ENCODE measurements at regions not wholly inside any gene's neighbourhood (a gene's known extent, or its start where the extent isn't known, plus 50 kb on each side); places are given as distances from the start of the nearest gene placed in this dataset.

DNA sequence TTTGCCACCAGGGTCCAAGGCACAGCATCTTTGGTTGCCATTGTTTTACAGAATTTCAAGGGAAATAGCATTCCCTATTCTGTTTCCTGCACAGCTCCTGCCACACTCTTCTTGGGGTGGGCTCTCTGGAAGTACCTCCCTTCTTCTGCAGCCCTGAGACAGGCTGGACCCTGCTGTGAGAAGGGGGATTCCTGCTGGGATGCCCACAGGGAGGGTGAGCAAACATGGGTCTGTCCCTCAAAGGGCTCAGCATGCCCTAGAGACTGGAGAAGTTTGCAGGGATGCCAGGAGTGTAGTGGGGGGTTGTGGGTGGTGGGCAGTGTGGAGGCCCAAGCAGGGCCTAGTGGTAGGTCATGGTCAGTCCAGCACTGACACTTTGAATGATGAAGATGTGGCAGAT lies 222.2 kb upstream of the GPR26 start:
- Histone ChIP-seq H3K9me3 (ENCODE audit: insufficient read depth, low read depth, low read length) (no peaks in the 10 kb centered on the region; the same call in 1 of the 2 replicates), H3K36me3 (ENCODE audit: insufficient read depth, low read length) (no peaks in the 10 kb centered on the region), H3K4me1 (ENCODE audit: insufficient read depth, low read length, poor library complexity, severe bottlenecking) (no peaks in the 10 kb centered on the region), H3K4me3 (ENCODE audit: low read length, poor library complexity, severe bottlenecking) (no peak overlapping the region), H3K4me2 (ENCODE audit: low read depth, low read length, poor library complexity, severe bottlenecking) (no peak overlapping the region), H4K20me1 (ENCODE audit: insufficient read depth, low read length, poor library complexity, severe bottlenecking) (no peaks in the 10 kb centered on the region), H2AFZ (ENCODE audit: low read length) (no peak overlapping the region), H3K9me2 (replicated peaks; ENCODE audit: low read depth, low read length) (no peaks in the 10 kb centered on the region), H3K9ac (ENCODE audit: low read depth, low read length, poor library complexity, severe bottlenecking) (no peak overlapping the region), H3K27me3 (ENCODE audit: insufficient read depth, low read length, poor library complexity, severe bottlenecking) (no peaks in the 10 kb centered on the region), H3K79me2 (ENCODE audit: insufficient read depth, low read length) (no peaks in the 10 kb centered on the region), H3F3A (ENCODE audit: low read depth) (no peaks in the 10 kb centered on the region)
- no peak for TF ChIP-seq EZH2phosphoT487 (IDR thresholded peaks at IDR 0.05; ENCODE audit: borderline replicate concordance)
- TF ChIP-seq, protein P1, sequence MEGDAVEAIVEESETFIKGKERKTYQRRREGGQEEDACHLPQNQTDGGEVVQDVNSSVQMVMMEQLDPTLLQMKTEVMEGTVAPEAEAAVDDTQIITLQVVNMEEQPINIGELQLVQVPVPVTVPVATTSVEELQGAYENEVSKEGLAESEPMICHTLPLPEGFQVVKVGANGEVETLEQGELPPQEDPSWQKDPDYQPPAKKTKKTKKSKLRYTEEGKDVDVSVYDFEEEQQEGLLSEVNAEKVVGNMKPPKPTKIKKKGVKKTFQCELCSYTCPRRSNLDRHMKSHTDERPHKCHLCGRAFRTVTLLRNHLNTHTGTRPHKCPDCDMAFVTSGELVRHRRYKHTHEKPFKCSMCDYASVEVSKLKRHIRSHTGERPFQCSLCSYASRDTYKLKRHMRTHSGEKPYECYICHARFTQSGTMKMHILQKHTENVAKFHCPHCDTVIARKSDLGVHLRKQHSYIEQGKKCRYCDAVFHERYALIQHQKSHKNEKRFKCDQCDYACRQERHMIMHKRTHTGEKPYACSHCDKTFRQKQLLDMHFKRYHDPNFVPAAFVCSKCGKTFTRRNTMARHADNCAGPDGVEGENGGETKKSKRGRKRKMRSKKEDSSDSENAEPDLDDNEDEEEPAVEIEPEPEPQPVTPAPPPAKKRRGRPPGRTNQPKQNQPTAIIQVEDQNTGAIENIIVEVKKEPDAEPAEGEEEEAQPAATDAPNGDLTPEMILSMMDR (conservative IDR thresholded peaks at IDR 0.05; ENCODE audit: low read length), result no peak

GRCh38 chr10:123445261-123445775 lies 220.8 kb upstream of the GPR26 start:
- TF ChIP-seq, protein P1 (conservative IDR thresholded peaks at IDR 0.05; ENCODE audit: low read length), result no peak
- no peak for TF ChIP-seq EZH2phosphoT487 (IDR thresholded peaks at IDR 0.05; ENCODE audit: borderline replicate concordance)
- H3K4me2 ChIP-seq (ENCODE audit: low read depth, low read length, poor library complexity, severe bottlenecking), result no peak overlapping the region
- H3F3A ChIP-seq (ENCODE audit: low read depth), result no peaks in the 10 kb centered on the region
- H3K4me1 ChIP-seq (ENCODE audit: insufficient read depth, low read length, poor library complexity, severe bottlenecking), result no peaks in the 10 kb centered on the region
- no peaks in the 10 kb centered on the region for H4K20me1 ChIP-seq (ENCODE audit: insufficient read depth, low read length, poor library complexity, severe bottlenecking)
- no peaks in the 10 kb centered on the region for H3K27me3 ChIP-seq (ENCODE audit: insufficient read depth, low read length, poor library complexity, severe bottlenecking)
- no peak overlapping the region for H3K9ac ChIP-seq (ENCODE audit: low read depth, low read length, poor library complexity, severe bottlenecking)
- no peak overlapping the region for H2AFZ ChIP-seq (ENCODE audit: low read length)
- no peaks in the 10 kb centered on the region for H3K36me3 ChIP-seq (ENCODE audit: insufficient read depth, low read length)
- H3K4me3 ChIP-seq (ENCODE audit: low read length, poor library complexity, severe bottlenecking), result no peak overlapping the region
- H3K9me2 ChIP-seq (replicated peaks; ENCODE audit: low read depth, low read length), result no peaks in the 10 kb centered on the region
- H3K9me3 ChIP-seq (ENCODE audit: insufficient read depth, low read depth, low read length), result no peaks in the 10 kb centered on the region; the same call in 1 of the 2 replicates
- no peaks in the 10 kb centered on the region for H3K79me2 ChIP-seq (ENCODE audit: insufficient read depth, low read length)

DNA sequence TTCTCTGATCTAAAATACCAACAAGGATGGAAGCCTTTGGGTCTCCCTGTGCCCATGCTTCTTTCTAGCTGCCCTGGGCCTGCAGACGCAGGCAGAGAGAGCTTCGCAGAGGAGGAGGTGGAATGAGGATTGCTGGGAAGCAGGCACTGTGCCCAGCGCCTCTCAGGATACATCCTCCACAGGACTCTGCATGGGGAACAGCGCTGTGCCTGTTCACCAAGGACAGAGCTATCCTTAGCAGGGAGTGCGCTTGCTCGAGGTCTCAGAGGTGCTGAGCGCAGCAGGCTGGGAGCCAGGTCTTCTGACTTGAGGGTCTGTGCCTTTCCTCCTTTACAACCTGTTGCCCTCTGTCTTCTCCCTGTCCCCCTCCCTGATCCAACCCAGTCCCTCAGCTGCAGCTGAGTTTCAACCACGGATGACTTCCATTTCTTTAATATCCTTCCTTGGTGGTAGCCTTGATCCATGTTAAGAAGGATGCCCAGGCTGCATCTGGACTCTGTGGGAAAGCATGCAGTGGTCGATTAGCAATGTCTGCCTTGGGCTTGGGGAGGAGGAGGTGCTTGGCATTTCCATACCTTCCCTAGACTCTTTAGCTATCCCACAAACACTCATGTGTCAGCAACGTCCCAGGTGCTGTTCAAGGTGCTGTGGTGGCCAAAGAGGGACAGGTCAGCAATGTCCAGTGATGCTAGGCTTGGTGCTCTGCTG lies 219.6 kb upstream of the GPR26 start:
- no peaks in the 10 kb centered on the region for H4K20me1 ChIP-seq (ENCODE audit: insufficient read depth, low read length, poor library complexity, severe bottlenecking)
- no peak overlapping the region for H3K4me3 ChIP-seq (ENCODE audit: low read length, poor library complexity, severe bottlenecking)
- H3K27me3 ChIP-seq (ENCODE audit: insufficient read depth, low read length, poor library complexity, severe bottlenecking), result no peaks in the 10 kb centered on the region
- no peaks in the 10 kb centered on the region for H3K36me3 ChIP-seq (ENCODE audit: insufficient read depth, low read length)
- TF ChIP-seq EZH2phosphoT487 (IDR thresholded peaks at IDR 0.05; ENCODE audit: borderline replicate concordance), result no peak
- TF ChIP-seq, protein P1 (conservative IDR thresholded peaks at IDR 0.05; ENCODE audit: low read length), result no peak
- no peaks in the 10 kb centered on the region; the same call in 1 of the 2 replicates for H3K9me3 ChIP-seq (ENCODE audit: insufficient read depth, low read depth, low read length)
- H3K4me1 ChIP-seq (ENCODE audit: insufficient read depth, low read length, poor library complexity, severe bottlenecking), result no peaks in the 10 kb centered on the region
- H3K9me2 ChIP-seq (replicated peaks; ENCODE audit: low read depth, low read length), result no peaks in the 10 kb centered on the region
- no peak overlapping the region for H2AFZ ChIP-seq (ENCODE audit: low read length)
- no peak overlapping the region for H3K4me2 ChIP-seq (ENCODE audit: low read depth, low read length, poor library complexity, severe bottlenecking)
- no peaks in the 10 kb centered on the region for H3F3A ChIP-seq (ENCODE audit: low read depth)
- H3K9ac ChIP-seq (ENCODE audit: low read depth, low read length, poor library complexity, severe bottlenecking), result no peak overlapping the region
- H3K79me2 ChIP-seq (ENCODE audit: insufficient read depth, low read length), result no peaks in the 10 kb centered on the region
